ENCODE measurements at regions not wholly inside any gene's neighbourhood (a gene's known extent, or its start where the extent isn't known, plus 50 kb on each side); places are given as distances from the start of the nearest gene placed in this dataset.

DNA sequence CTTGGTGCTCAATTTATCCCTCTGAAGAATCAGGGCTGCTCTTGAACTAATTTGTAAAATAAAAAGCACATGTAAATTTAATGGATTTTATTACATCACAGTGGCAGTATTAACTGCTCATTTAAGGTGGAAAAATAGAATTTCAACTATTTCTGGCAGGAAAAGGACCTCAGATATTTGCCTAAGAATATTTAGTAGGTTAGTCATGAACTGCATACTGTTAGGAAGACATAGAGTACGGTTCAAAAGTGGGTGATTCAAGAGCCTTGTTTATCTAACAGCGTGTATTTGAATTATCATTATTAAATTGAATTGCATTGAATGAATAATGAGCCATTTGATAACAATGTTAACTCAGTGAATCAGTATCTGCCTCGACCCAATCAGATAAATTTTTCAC, 248.8 kb upstream of the PBX1 start:
- ChIA-PET RAD21 (ENCODE audit: low non-redundant PET in 1 of 2, low total read pairs in 2 of 2, uncharacterized antibody in 2 of 2, unreplicated experiment in 2 of 2) (no interaction called here), CTCF (no interaction called here), POLR2A (no interaction called here)
- H3K79me2 ChIP-seq (ENCODE audit: insufficient read depth, low read length): no peaks in the 10 kb centered on the region
- H3K4me2 ChIP-seq (ENCODE audit: low read length): no peak overlapping the region
- no peaks in the 10 kb centered on the region for H4K20me1 ChIP-seq (ENCODE audit: insufficient read depth)
- no peak for ATAC-seq
- TF ChIP-seq ZFX (IDR thresholded peaks at IDR 0.05) (no peak), JUND (IDR thresholded peaks at IDR 0.05) (no peak), RAD21 (IDR thresholded peaks at IDR 0.05; ENCODE audit: low read depth) (no peak), CEBPB (IDR thresholded peaks at IDR 0.05; ENCODE audit: low read depth) (no peak), EZH2 (IDR thresholded peaks at IDR 0.05) (no peak), ELF1 (IDR thresholded peaks at IDR 0.05; ENCODE audit: borderline replicate concordance, low read depth) (no peak), FOSL1 (IDR thresholded peaks at IDR 0.05; ENCODE audit: low read depth) (no peak), POLR2A (IDR thresholded peaks at IDR 0.05; ENCODE audit: borderline replicate concordance, extremely low read depth, insufficient read depth, insufficient read length) (no peak), EZH2phosphoT487 (IDR thresholded peaks at IDR 0.05; ENCODE audit: borderline replicate concordance) (no peak), POLR2AphosphoS5 (IDR thresholded peaks at IDR 0.05; ENCODE audit: low read depth, low read length) (no peak), SP1 (IDR thresholded peaks at IDR 0.05; ENCODE audit: low read depth) (no peak), SRF (IDR thresholded peaks at IDR 0.05; ENCODE audit: low read depth) (no peak), SIN3A (IDR thresholded peaks at IDR 0.05; ENCODE audit: low read depth) (no peak), ZNF274 (IDR thresholded peaks at IDR 0.05; ENCODE audit: low read depth, low read length) (no peak), EGR1 (IDR thresholded peaks at IDR 0.05; ENCODE audit: low read depth) (no peak)
- TF ChIP-seq, protein P1, sequence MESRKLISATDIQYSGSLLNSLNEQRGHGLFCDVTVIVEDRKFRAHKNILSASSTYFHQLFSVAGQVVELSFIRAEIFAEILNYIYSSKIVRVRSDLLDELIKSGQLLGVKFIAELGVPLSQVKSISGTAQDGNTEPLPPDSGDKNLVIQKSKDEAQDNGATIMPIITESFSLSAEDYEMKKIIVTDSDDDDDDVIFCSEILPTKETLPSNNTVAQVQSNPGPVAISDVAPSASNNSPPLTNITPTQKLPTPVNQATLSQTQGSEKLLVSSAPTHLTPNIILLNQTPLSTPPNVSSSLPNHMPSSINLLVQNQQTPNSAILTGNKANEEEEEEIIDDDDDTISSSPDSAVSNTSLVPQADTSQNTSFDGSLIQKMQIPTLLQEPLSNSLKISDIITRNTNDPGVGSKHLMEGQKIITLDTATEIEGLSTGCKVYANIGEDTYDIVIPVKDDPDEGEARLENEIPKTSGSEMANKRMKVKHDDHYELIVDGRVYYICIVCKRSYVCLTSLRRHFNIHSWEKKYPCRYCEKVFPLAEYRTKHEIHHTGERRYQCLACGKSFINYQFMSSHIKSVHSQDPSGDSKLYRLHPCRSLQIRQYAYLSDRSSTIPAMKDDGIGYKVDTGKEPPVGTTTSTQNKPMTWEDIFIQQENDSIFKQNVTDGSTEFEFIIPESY (IDR thresholded peaks at IDR 0.05; ENCODE audit: extremely low read depth, insufficient replicate concordance, low read length): no peak
- TF ChIP-seq, protein P2, sequence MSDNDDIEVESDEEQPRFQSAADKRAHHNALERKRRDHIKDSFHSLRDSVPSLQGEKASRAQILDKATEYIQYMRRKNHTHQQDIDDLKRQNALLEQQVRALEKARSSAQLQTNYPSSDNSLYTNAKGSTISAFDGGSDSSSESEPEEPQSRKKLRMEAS (IDR thresholded peaks at IDR 0.05): no peak
- TF ChIP-seq, protein P3, sequence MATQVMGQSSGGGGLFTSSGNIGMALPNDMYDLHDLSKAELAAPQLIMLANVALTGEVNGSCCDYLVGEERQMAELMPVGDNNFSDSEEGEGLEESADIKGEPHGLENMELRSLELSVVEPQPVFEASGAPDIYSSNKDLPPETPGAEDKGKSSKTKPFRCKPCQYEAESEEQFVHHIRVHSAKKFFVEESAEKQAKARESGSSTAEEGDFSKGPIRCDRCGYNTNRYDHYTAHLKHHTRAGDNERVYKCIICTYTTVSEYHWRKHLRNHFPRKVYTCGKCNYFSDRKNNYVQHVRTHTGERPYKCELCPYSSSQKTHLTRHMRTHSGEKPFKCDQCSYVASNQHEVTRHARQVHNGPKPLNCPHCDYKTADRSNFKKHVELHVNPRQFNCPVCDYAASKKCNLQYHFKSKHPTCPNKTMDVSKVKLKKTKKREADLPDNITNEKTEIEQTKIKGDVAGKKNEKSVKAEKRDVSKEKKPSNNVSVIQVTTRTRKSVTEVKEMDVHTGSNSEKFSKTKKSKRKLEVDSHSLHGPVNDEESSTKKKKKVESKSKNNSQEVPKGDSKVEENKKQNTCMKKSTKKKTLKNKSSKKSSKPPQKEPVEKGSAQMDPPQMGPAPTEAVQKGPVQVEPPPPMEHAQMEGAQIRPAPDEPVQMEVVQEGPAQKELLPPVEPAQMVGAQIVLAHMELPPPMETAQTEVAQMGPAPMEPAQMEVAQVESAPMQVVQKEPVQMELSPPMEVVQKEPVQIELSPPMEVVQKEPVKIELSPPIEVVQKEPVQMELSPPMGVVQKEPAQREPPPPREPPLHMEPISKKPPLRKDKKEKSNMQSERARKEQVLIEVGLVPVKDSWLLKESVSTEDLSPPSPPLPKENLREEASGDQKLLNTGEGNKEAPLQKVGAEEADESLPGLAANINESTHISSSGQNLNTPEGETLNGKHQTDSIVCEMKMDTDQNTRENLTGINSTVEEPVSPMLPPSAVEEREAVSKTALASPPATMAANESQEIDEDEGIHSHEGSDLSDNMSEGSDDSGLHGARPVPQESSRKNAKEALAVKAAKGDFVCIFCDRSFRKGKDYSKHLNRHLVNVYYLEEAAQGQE (IDR thresholded peaks at IDR 0.05; ENCODE audit: low read depth): no peak
- TF ChIP-seq, protein P4, sequence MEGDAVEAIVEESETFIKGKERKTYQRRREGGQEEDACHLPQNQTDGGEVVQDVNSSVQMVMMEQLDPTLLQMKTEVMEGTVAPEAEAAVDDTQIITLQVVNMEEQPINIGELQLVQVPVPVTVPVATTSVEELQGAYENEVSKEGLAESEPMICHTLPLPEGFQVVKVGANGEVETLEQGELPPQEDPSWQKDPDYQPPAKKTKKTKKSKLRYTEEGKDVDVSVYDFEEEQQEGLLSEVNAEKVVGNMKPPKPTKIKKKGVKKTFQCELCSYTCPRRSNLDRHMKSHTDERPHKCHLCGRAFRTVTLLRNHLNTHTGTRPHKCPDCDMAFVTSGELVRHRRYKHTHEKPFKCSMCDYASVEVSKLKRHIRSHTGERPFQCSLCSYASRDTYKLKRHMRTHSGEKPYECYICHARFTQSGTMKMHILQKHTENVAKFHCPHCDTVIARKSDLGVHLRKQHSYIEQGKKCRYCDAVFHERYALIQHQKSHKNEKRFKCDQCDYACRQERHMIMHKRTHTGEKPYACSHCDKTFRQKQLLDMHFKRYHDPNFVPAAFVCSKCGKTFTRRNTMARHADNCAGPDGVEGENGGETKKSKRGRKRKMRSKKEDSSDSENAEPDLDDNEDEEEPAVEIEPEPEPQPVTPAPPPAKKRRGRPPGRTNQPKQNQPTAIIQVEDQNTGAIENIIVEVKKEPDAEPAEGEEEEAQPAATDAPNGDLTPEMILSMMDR (IDR thresholded peaks at IDR 0.05 in 2 of 3, conservative IDR thresholded peaks at IDR 0.05 in 1 of 3; ENCODE audit: borderline replicate concordance in 1 of 3, insufficient read depth in 1 of 3, low read depth in 2 of 3, low read length in 2 of 3): no peak
- DNase-seq (ENCODE audit: low read depth, low spot score): no peak
- no peaks in the 10 kb centered on the region for H3K36me3 ChIP-seq (ENCODE audit: control insufficient read depth in 1 of 2, insufficient read depth in 2 of 2, low read length in 2 of 2)
- H3K27ac ChIP-seq (ENCODE audit: low read depth, low read length): no peak overlapping the region
- H3K9ac ChIP-seq (ENCODE audit: low read length): no peak overlapping the region
- no peaks in the 10 kb centered on the region for H3K9me2 ChIP-seq (ENCODE audit: insufficient read depth)
- no peak overlapping the region for H2AFZ ChIP-seq (ENCODE audit: low read depth, low read length, poor library complexity, severe bottlenecking)
- no peak overlapping the region for H3K4me3 ChIP-seq (replicated peaks in 1 of 2; ENCODE audit: low read depth in 1 of 2, low read length in 2 of 2)
- BruUV-seq (replicated peaks): no TSS peak
- H3K27me3 ChIP-seq (ENCODE audit: insufficient read depth, low read length): no peaks in the 10 kb centered on the region
- H3K4me1 ChIP-seq (ENCODE audit: control insufficient read depth in 1 of 2, insufficient read depth in 2 of 2, low read length in 2 of 2): no peaks in the 10 kb centered on the region
- no peaks in the 10 kb centered on the region for H3K9me3 ChIP-seq (ENCODE audit: control insufficient read depth in 1 of 2, insufficient read depth in 1 of 2, low read depth in 1 of 2, low read length in 2 of 2)
- intact Hi-C loops (cut with micrococcal nuclease): no loop called here

Data from HCT116 (cell line).